Liver (tissue), 8 donors: ENCODE measurements at regions not wholly inside any gene's neighbourhood (a gene's known extent, or its start where the extent isn't known, plus 50 kb on each side); places are given as distances from the start of the nearest gene placed in this dataset.

Experiments used
- DNase-seq: peaks from one replicate; pipeline ENCODE4 v3.0.0-alpha.2; 2017; ENCODE audit warnings: low spot score
- H3K27ac ChIP-seq, 2 donors: one replicate each; pipeline ENCODE4 v1.7.0; 2013; ENCODE audit warnings: inconsistent platforms in 2 of 2, low read length in 2 of 2, control low read depth in 1 of 2, low read depth in 1 of 2, mild to moderate bottlenecking in 1 of 2
- H3K27me3 ChIP-seq, 4 donors: one replicate each; pipeline versions ENCODE4 v1.6.1 to v1.7.0; 2013; ENCODE audit warnings: low read length in 3 of 4, inconsistent platforms in 1 of 4, mild to moderate bottlenecking in 1 of 4, moderate library complexity in 1 of 4; ENCODE audit not compliant: control insufficient read depth in 4 of 4, insufficient read depth in 4 of 4
- H3K36me3 ChIP-seq, 4 donors: one replicate each; pipeline versions ENCODE4 v1.6.1 to v1.7.0; 2013; ENCODE audit warnings: low read length in 3 of 4, mild to moderate bottlenecking in 3 of 4, low read depth in 1 of 4, moderate library complexity in 1 of 4; ENCODE audit not compliant: control insufficient read depth in 4 of 4, insufficient read depth in 3 of 4
- H3K4me1 ChIP-seq, 4 donors: one replicate each; pipeline versions ENCODE4 v1.6.1 to v1.7.0; 2013; ENCODE audit warnings: low read length in 3 of 4, mild to moderate bottlenecking in 3 of 4, moderate library complexity in 1 of 4; ENCODE audit not compliant: control insufficient read depth in 4 of 4, insufficient read depth in 4 of 4
- H3K4me3 ChIP-seq, 3 donors: one replicate each; pipeline versions ENCODE4 v1.6.1 to v1.7.0; 2013; ENCODE audit warnings: low read length in 3 of 3, control low read depth in 1 of 3, low read depth in 1 of 3, mild to moderate bottlenecking in 1 of 3
- H3K9ac ChIP-seq, 2 donors: one replicate each; pipeline ENCODE4 v1.7.0; 2013; ENCODE audit warnings: low read length in 2 of 2, mild to moderate bottlenecking in 2 of 2, moderate library complexity in 2 of 2, control low read depth in 1 of 2, low read depth in 1 of 2
- H3K9me3 ChIP-seq, 4 donors: one replicate each; pipeline versions ENCODE4 v1.6.1 to v1.7.0; 2013; ENCODE audit warnings: low read length in 3 of 4; ENCODE audit not compliant: control insufficient read depth in 4 of 4
- EGR1 ChIP-seq, 2 donors: IDR thresholded peaks; 2 replicates each; pipeline ENCODE4 v1.6.1; 2016 to 2018; ENCODE audit warnings: antibody characterized with exemption in 2 of 2, low read depth in 2 of 2
- FOXA1 ChIP-seq: IDR thresholded peaks from 2 replicates; pipeline ENCODE4 v1.6.1; 2016; ENCODE audit warnings: antibody characterized with exemption
- FOXA2 ChIP-seq: IDR thresholded peaks from 2 replicates; pipeline ENCODE4 v1.6.1; 2016; ENCODE audit warnings: antibody characterized with exemption
- GABPA ChIP-seq, 2 donors: IDR thresholded peaks in 1 of 2; conservative IDR thresholded peaks in 1 of 2; 2 replicates each; pipeline ENCODE4 v1.6.1; 2016; ENCODE audit warnings: antibody characterized with exemption in 2 of 2, mild to moderate bottlenecking in 1 of 2, moderate library complexity in 1 of 2
- HNF4A ChIP-seq, 2 donors: conservative IDR thresholded peaks; 2 replicates each; pipeline ENCODE4 v1.6.1; 2016; ENCODE audit warnings: antibody characterized with exemption in 2 of 2, mild to moderate bottlenecking in 2 of 2
- HNF4G ChIP-seq: IDR thresholded peaks from 2 replicates; pipeline ENCODE4 v1.6.1; 2016; ENCODE audit warnings: antibody characterized with exemption
- JUND ChIP-seq, 2 donors: IDR thresholded peaks; 2 replicates each; pipeline ENCODE4 v1.6.1; 2016; ENCODE audit warnings: antibody characterized with exemption in 2 of 2
- NR2F2 ChIP-seq: IDR thresholded peaks from 2 replicates; pipeline ENCODE4 v1.6.1; 2016; ENCODE audit warnings: antibody characterized with exemption
- RAD21 ChIP-seq, 2 donors: IDR thresholded peaks; 2 replicates each; pipeline ENCODE4 v1.6.1; 2016; ENCODE audit warnings: antibody characterized with exemption in 2 of 2, mild to moderate bottlenecking in 2 of 2
- RXRA ChIP-seq, 2 donors: IDR thresholded peaks; 2 replicates each; pipeline ENCODE4 v1.6.1; 2017 to 2018; ENCODE audit warnings: antibody characterized with exemption in 2 of 2, mild to moderate bottlenecking in 1 of 2
- SP1 ChIP-seq: IDR thresholded peaks from 2 replicates; pipeline ENCODE4 v1.6.1; 2018; ENCODE audit warnings: antibody characterized with exemption, mild to moderate bottlenecking
- TAF1 ChIP-seq: conservative IDR thresholded peaks from 2 replicates; pipeline ENCODE4 v1.6.1; 2016; ENCODE audit warnings: antibody characterized with exemption, mild to moderate bottlenecking
- YY1 ChIP-seq: IDR thresholded peaks from 2 replicates; pipeline ENCODE4 v1.6.1; 2016; ENCODE audit warnings: antibody characterized with exemption, mild to moderate bottlenecking
- WGBS: extraction: QIAGEN DNeasy Blood & Tissue Kit; methylation state at CpG from one replicate; pipeline ENCODE4 v1.1.7; 2013; 5-methylcytosine and 5-hydroxymethylcytosine counted together
- TF ChIP-seq, protein P1 (sequence below): IDR thresholded peaks from 2 replicates; pipeline ENCODE4 v1.6.1; 2016; ENCODE audit warnings: antibody characterized with exemption
- TF ChIP-seq, protein P2 (sequence below): IDR thresholded peaks from 2 replicates; pipeline ENCODE4 v1.6.1; 2016; ENCODE audit warnings: antibody characterized with exemption
- TF ChIP-seq, protein P3 (sequence below): IDR thresholded peaks from 2 replicates; pipeline ENCODE4 v1.6.1; 2016; ENCODE audit warnings: antibody characterized with exemption, mild to moderate bottlenecking
- TF ChIP-seq, protein P4 (sequence below): fragments of 150-350 bp; IDR thresholded peaks from 2 replicates; pipeline ENCODE4 v1.5.1; 2017; ENCODE audit warnings: improper control_type of control experiment, low read depth, low read length; ENCODE audit not compliant: missing input control
- TF ChIP-seq, protein P5 (sequence below): IDR thresholded peaks from 2 replicates; pipeline ENCODE4 v1.6.1; 2016; ENCODE audit warnings: antibody characterized with exemption
- donor health status: healthy.
- donor health status: healthy.
- donor health status: healthy.
- donor health status: healthy.
- donor health status: healthy.

DNA sequence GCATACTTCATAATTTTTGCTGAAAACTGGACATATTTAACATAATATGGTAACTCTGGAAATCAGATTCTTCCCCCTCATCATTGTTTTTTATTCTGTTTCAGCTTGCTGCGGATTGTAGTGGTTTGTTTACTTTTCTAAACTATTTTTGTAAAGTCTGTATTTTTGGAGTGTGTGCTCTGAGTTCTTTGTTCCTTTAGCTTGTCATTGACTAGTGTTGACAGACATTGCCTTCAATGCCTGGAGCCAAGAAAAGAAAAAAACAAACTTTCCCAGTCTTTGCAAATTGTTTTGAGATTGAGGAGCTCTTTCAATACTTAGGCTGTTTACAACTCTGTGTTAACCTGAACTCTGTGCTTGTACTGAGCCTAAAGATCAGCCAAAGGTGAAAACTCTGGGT, 137.3 kb upstream of the CEP126 start:
- no peaks in the 10 kb centered on the region for H3K4me1 ChIP-seq
- no peaks in the 10 kb centered on the region for H3K27me3 ChIP-seq
- H3K36me3 ChIP-seq: no peaks in the 10 kb centered on the region
- no peak overlapping the region for H3K9ac ChIP-seq
- H3K4me3 ChIP-seq: no peak overlapping the region
- H3K27ac ChIP-seq: no peak overlapping the region
- WGBS: 70% methylated on average over 1 of the region's 1 CpG
- TF ChIP-seq, protein P1, sequence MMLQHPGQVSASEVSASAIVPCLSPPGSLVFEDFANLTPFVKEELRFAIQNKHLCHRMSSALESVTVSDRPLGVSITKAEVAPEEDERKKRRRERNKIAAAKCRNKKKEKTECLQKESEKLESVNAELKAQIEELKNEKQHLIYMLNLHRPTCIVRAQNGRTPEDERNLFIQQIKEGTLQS: no peak
- TF ChIP-seq, protein P2, sequence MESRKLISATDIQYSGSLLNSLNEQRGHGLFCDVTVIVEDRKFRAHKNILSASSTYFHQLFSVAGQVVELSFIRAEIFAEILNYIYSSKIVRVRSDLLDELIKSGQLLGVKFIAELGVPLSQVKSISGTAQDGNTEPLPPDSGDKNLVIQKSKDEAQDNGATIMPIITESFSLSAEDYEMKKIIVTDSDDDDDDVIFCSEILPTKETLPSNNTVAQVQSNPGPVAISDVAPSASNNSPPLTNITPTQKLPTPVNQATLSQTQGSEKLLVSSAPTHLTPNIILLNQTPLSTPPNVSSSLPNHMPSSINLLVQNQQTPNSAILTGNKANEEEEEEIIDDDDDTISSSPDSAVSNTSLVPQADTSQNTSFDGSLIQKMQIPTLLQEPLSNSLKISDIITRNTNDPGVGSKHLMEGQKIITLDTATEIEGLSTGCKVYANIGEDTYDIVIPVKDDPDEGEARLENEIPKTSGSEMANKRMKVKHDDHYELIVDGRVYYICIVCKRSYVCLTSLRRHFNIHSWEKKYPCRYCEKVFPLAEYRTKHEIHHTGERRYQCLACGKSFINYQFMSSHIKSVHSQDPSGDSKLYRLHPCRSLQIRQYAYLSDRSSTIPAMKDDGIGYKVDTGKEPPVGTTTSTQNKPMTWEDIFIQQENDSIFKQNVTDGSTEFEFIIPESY: no peak
- TF ChIP-seq EGR1 (IDR thresholded peaks at IDR 0.05; ENCODE audit: low read depth in 2 of 2) (no peak), JUND (IDR thresholded peaks at IDR 0.05) (no peak), RAD21 (IDR thresholded peaks at IDR 0.05) (no peak), HNF4G (no peak), FOXA1 (no peak), GABPA (IDR thresholded peaks at IDR 0.05 in 1 of 2, conservative IDR thresholded peaks at IDR 0.05 in 1 of 2) (no peak), TAF1 (no peak), HNF4A (conservative IDR thresholded peaks at IDR 0.05) (no peak), RXRA (IDR thresholded peaks at IDR 0.05) (no peak), NR2F2 (no peak), YY1 (no peak), FOXA2 (no peak), SP1 (no peak)
- TF ChIP-seq, protein P3, sequence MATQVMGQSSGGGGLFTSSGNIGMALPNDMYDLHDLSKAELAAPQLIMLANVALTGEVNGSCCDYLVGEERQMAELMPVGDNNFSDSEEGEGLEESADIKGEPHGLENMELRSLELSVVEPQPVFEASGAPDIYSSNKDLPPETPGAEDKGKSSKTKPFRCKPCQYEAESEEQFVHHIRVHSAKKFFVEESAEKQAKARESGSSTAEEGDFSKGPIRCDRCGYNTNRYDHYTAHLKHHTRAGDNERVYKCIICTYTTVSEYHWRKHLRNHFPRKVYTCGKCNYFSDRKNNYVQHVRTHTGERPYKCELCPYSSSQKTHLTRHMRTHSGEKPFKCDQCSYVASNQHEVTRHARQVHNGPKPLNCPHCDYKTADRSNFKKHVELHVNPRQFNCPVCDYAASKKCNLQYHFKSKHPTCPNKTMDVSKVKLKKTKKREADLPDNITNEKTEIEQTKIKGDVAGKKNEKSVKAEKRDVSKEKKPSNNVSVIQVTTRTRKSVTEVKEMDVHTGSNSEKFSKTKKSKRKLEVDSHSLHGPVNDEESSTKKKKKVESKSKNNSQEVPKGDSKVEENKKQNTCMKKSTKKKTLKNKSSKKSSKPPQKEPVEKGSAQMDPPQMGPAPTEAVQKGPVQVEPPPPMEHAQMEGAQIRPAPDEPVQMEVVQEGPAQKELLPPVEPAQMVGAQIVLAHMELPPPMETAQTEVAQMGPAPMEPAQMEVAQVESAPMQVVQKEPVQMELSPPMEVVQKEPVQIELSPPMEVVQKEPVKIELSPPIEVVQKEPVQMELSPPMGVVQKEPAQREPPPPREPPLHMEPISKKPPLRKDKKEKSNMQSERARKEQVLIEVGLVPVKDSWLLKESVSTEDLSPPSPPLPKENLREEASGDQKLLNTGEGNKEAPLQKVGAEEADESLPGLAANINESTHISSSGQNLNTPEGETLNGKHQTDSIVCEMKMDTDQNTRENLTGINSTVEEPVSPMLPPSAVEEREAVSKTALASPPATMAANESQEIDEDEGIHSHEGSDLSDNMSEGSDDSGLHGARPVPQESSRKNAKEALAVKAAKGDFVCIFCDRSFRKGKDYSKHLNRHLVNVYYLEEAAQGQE: no peak
- TF ChIP-seq, protein P4, sequence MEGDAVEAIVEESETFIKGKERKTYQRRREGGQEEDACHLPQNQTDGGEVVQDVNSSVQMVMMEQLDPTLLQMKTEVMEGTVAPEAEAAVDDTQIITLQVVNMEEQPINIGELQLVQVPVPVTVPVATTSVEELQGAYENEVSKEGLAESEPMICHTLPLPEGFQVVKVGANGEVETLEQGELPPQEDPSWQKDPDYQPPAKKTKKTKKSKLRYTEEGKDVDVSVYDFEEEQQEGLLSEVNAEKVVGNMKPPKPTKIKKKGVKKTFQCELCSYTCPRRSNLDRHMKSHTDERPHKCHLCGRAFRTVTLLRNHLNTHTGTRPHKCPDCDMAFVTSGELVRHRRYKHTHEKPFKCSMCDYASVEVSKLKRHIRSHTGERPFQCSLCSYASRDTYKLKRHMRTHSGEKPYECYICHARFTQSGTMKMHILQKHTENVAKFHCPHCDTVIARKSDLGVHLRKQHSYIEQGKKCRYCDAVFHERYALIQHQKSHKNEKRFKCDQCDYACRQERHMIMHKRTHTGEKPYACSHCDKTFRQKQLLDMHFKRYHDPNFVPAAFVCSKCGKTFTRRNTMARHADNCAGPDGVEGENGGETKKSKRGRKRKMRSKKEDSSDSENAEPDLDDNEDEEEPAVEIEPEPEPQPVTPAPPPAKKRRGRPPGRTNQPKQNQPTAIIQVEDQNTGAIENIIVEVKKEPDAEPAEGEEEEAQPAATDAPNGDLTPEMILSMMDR: no peak
- TF ChIP-seq, protein P5, sequence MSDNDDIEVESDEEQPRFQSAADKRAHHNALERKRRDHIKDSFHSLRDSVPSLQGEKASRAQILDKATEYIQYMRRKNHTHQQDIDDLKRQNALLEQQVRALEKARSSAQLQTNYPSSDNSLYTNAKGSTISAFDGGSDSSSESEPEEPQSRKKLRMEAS: no peak
- no peak for DNase-seq
- H3K9me3 ChIP-seq: peaks cover 0 to 4% (median 0%) of the 10 kb centered on the region in 4 donors

DNA sequence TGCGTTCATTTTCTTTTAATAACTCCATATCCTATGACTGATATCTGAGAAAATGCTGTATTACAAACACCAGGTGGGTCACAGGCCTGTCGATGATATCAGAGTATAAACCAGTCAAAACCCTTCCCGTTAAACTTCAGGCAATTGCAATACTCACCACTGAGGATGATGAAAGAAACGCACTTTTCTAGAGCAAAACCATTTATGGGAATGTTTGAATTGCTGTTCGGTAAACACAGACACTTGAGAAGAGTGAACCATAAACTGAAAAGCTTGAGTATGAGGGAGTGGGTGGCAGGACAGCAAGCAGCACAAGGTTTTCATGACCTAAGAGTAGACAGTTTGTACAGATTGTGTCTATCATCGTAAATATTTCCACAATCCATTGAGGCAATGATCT, 139.8 kb upstream of the CEP126 start:
- no peak overlapping the region for H3K9ac ChIP-seq
- no peak overlapping the region for H3K27ac ChIP-seq
- H3K4me1 ChIP-seq: no peaks in the 10 kb centered on the region
- WGBS: 71% methylated on average over 6 of the region's 6 CpGs
- no peaks in the 10 kb centered on the region for H3K27me3 ChIP-seq
- peaks cover 0 to 4% (median 0%) of the 10 kb centered on the region in 4 donors for H3K9me3 ChIP-seq
- H3K36me3 ChIP-seq: no peaks in the 10 kb centered on the region
- no peak overlapping the region for H3K4me3 ChIP-seq
- DNase-seq: no peak
- TF ChIP-seq GABPA (IDR thresholded peaks at IDR 0.05 in 1 of 2, conservative IDR thresholded peaks at IDR 0.05 in 1 of 2) (no peak), FOXA2 (no peak), HNF4A (conservative IDR thresholded peaks at IDR 0.05) (no peak), RXRA (IDR thresholded peaks at IDR 0.05) (no peak), NR2F2 (no peak), EGR1 (IDR thresholded peaks at IDR 0.05; ENCODE audit: low read depth in 2 of 2) (no peak), HNF4G (no peak), YY1 (no peak), JUND (IDR thresholded peaks at IDR 0.05) (no peak), TAF1 (no peak)
- TF ChIP-seq, protein P3: no peak
- TF ChIP-seq, protein P1: no peak
